Cardiac septum (tissue), 1 donor: ENCODE measurements at regions not wholly inside any gene's neighbourhood (a gene's known extent, or its start where the extent isn't known, plus 50 kb on each side); places are given as distances from the start of the nearest gene placed in this dataset.

Experiments
- DNase-seq: peaks from one replicate; pipeline ENCODE4 v3.0.0-alpha.2; 2020; ENCODE audit warnings: low spot score
- intact Hi-C: fragments of 100-400 bp; cut with DNase I; formaldehyde crosslinking; loops from one replicate; pipeline ENCODE4 v1.14.0; 2022
- donor health status: DM: no; HTN: no; CAD: no.

GRCh38 chr1:243923292-243924171, 73.5 kb upstream of the AKT3 start:
- DNase-seq = no peak
- intact Hi-C loops = no loop called here

DNA sequence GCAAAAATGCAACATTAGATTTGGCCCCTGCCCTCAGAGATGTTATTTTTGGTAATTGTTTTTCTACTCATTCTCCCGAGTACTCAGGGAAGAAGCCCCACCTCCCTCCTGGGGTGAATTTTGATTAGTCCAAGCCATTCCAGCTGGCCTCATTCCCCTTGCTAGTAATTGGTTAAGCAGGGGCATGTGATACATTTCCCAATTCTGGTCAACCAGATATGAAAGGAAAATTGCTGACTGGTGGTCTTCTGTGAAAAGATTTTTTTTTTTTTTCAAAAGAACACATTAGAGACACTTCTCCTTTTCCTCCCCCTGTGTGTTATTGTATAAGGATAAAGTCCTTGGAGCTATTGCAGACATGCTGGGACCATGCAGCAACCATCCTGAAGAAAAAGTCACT, 71.1 kb upstream of the AKT3 start:
- intact Hi-C loops = no loop called here
- DNase-seq = no peak

DNA sequence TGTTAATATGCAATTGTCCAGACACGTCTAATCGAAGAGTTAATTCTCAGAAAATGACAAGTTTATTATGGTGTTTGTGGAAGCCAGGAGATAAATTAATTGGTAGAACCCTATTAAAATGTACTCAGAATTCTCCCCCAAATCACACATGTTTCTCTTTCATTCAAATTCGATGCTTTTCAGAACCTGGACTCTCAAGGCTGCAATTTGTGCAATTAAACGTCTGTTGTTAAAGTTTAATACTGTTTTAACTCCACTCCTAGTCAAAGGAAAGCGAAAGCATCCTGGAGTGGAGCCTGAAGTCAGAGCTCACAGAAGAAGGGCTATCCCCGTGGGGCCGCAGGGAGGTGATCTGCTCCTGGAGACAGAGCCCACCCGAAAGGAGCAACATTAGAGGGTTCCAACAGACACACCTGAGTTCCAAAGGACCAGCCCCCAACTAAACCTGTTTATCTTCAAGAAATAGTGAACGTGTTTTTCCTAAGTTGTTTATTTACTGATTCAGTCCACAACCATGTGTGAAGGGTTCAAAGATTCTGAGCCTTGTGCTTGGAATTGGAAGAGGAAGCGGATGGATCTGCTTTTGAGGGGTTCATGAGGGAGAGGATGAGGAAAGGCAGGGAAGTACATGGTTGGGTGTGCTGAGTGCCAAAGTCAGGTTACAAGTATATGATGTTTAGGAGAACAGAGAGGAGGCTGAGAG, 68.0 kb upstream of the AKT3 start:
- intact Hi-C loops = no loop called here
- no peak for DNase-seq

DNA sequence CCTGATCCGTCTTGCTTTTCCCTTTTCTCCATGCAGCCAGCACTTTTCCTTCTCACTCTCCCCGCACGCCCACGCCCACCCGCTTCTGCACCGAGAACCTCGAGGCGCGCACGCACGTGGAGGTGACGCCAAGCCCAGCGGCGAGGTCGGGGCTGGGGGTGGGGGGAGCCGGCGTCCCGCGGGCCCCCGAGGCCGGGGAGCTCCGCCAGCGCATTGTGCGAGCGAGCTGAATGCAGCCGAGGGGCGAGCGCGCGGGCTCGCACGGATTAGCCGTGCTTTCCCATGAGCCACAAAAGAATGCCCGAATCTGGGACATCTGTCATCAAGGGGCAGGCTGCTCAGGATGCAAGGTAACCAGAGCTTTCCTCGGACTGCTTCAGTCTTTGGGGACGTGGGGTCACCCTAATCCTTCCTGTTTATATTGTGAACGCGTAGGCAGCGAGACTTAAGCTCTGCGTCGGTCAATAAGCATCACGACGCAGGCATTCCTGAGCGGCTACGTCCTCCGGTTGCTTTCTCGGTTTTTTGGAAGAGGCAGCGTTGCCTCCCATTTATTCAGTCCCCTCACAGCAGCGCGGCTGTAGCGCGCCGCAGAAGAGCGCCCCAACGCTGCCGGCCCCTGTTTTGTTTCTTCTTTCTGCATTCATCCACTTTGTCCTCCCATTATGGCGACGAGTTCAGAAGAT, 67.3 kb upstream of the AKT3 start:
- intact Hi-C loops = no loop called here
- DNase-seq = no peak

- no peak for DNase-seq
- intact Hi-C loops = no loop called here
These were observed 66.1 kb upstream of the AKT3 start for GRCh38 chr1:243916160-243916559.

DNA sequence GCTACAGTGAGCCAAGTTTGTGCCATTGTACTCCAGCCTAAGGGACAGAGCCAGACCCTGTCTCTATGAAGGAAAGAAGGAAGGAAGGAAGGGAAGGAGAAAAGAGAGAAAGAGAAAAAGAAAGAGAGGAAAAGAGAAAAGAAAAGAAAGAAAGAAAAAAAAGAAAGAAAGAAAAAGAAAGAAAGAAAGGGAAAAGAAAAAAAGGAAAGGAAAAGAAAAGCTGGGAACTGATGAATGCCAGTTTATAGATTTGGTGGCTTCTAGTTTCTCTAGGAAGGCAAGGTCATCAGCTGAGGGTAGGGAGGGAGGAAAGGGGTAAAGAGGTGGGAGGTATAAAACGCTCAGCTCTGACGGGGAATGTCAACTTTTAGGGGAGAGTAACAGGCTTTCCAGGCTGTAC, 62.3 kb upstream of the AKT3 start:
- DNase-seq = no peak
- intact Hi-C loops = no loop called here

- intact Hi-C loops = no loop called here
- DNase-seq = no peak
These were observed 60.6 kb upstream of the AKT3 start for GRCh38 chr1:243910607-243911006.

- no peak for DNase-seq
- intact Hi-C loops = no loop called here
These were observed 53.9 kb upstream of the AKT3 start for GRCh38 chr1:243903895-243904294.

DNA sequence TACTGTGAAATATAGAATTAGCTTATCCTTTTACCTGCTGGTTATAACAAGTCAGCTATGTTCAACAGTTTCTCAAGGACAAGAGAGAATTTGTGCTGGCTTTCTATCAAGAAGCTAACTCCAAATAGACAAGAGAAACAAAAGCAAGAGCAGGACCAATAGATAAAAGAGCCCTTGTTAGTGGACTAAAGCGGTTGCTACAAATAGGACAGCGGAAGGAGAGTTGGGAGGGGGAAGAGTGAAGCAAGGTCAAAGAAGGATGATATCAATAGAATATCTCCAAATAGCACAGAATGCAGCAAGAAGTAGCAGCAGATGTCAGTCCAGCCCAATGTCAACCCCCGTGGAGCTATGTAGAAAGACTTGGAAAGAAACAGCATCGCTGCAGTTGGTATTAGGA, 53.0 kb upstream of the AKT3 start:
- no peak for DNase-seq
- intact Hi-C loops = no loop called here

- DNase-seq = no peak
- intact Hi-C loops = no loop called here
These were observed 52.1 kb upstream of the AKT3 start for GRCh38 chr1:243902100-243902499.
